Activated T-helper 1 cell treated with anti-CD3 and anti-CD28 coated beads, Interleukin-12 subunit alpha, Interleukin-12 subunit beta, Interleukin-2, Interleukin-4 antibody, amounts not matched to agents 30 ng/mL and 10 ng/mL and 1 ng/mL, durations not matched to agents 14 hours and 24 hours and 36 hours (primary cell): ENCODE measurements at regions not wholly inside any gene's neighbourhood (a gene's known extent, or its start where the extent isn't known, plus 50 kb on each side); places are given as distances from the start of the nearest gene placed in this dataset.
"Not testable (repeated sequence)": the region's sequence is repeated elsewhere in the genome, so short reads cannot be mapped to it uniquely, and the experiment has no call there.

Experiments
- DNase-seq: peaks from one replicate; pipeline ENCODE4 v3.0.0; 2021; ENCODE audit warnings: low spot score
- H3K27ac Mint-ChIP-seq: one replicate; pipeline ENCODE4 v1.8.0; 2021; ENCODE audit warnings: mild to moderate bottlenecking, mixed read lengths
- H3K27me3 Mint-ChIP-seq: one replicate; pipeline ENCODE4 v1.8.0; 2022; ENCODE audit warnings: mild to moderate bottlenecking, moderate library complexity, mixed read lengths; ENCODE audit not compliant: insufficient read depth
- H3K36me3 Mint-ChIP-seq: one replicate; pipeline ENCODE4 v1.8.0; 2021; ENCODE audit warnings: low read depth, mixed read lengths
- H3K4me1 Mint-ChIP-seq: one replicate; pipeline ENCODE4 v1.8.0; 2021; ENCODE audit warnings: low read depth, mixed read lengths
- H3K4me3 Mint-ChIP-seq: one replicate; pipeline ENCODE4 v1.8.0; 2021; ENCODE audit warnings: mild to moderate bottlenecking, moderate library complexity, mixed read lengths
- H3K9me3 Mint-ChIP-seq: one replicate; pipeline ENCODE4 v1.8.0; 2021; ENCODE audit warnings: mixed read lengths
- intact Hi-C: fragments of 100-400 bp; cut with micrococcal nuclease; formaldehyde crosslinking; loops from one replicate; pipeline ENCODE4 v1.15.1; 2024

DNA sequence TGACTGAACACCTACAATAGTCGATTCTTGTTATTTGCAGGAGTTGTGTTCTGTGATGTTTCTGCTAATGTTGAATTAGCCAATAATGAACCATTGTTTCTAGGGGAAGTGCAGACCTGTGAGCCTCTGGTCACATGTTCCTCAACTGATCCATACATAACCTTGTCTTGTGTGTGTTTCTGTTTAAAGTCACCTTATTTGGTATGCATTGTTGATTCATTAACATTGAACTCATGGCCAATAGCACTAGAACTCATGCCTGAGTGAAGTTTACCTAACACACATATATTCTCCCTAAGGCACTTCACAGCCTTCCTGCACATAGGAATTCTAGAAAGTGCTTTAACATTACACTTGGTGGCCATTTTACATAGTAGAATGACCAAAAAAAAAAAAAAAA is 271.8 kb upstream of the PLET1 start:
- intact Hi-C loops = no loop called here
- H3K9me3 Mint-ChIP-seq = no peaks in the 10 kb centered on the region

DNA sequence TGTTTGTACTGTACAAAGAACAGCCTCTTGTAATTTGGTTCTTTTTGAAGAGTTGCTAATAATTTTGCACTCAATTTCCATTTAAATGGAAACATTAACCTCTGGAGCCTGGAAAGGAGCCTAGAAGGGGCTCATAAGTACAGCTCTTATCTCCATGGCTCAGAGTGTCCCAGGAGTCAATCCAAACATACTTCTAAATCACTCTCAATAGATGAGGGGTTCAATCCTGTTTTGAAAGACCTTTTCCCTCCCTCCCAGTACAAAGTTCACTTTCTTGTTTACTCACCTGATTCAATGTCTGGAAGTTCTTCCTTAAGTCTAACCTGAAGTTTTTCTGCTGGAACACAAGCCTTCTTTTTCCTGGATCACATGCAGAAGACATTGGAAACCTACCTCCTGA is 273.0 kb upstream of the PLET1 start:
- intact Hi-C loops = no loop called here
- DNase-seq = no peak
- Mint-ChIP-seq H3K9me3 (no peaks in the 10 kb centered on the region), H3K4me3 (no peak overlapping the region), H3K27me3 (peaks cover 6% of the 10 kb centered on the region), H3K4me1 (no peaks in the 10 kb centered on the region), H3K27ac (no peak overlapping the region), H3K36me3 (no peaks in the 10 kb centered on the region)

More for the DNA sequence above, 271.8 kb upstream of the PLET1 start:
- Mint-ChIP-seq H3K4me3 (no peak overlapping the region), H3K27me3 (peaks cover 5% of the 10 kb centered on the region), H3K27ac (no peak overlapping the region), H3K4me1 (no peaks in the 10 kb centered on the region), H3K36me3 (no peaks in the 10 kb centered on the region)
- DNase-seq = no peak

DNA sequence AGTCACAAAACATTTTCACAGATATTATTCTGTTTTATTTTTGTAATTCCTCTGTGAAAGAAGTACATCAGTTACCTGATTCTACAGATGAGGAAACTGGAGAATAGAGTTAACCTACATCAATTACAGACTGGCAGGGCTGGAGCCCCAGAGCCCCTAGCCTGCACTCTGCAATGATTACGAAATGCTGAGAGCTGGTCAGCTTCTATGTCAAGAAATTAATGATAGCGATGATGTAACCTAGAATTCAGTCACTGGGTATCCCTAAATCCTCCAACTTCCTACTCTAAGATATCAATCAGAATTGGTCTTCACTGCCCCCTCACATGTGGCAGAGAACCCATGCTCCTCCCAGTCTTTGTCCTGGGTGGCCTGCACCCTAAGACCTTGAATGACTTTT is 273.5 kb upstream of the PLET1 start:
- intact Hi-C loops = no loop called here
- Mint-ChIP-seq H3K27ac (no peak overlapping the region), H3K27me3 (peaks cover 6% of the 10 kb centered on the region), H3K36me3 (no peaks in the 10 kb centered on the region), H3K4me1 (no peaks in the 10 kb centered on the region), H3K4me3 (no peak overlapping the region), H3K9me3 (no peaks in the 10 kb centered on the region)
- DNase-seq = no peak

DNA sequence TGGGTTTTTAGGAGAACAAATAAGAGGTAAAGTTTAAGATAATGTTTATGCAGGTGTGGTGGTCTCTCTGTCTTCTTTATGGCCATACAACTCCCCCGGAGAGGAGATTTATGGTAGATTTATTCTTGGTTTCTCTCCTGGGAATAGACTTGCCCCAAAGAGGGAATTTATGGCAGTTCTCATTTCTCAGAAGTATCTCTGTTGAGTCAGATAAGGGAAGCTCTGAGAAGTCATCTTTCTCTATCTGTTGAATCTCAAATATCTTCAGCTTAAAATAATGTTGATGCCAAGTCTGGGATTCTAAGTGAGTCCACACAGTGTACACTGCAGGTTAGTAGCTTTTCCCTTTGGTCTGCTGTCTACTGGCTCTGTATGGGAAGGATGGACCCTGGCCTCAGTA is 276.4 kb upstream of the PLET1 start:
- Mint-ChIP-seq H3K27me3 (peaks cover 6% of the 10 kb centered on the region), H3K9me3 (no peaks in the 10 kb centered on the region), H3K4me1 (no peaks in the 10 kb centered on the region), H3K27ac (no peak overlapping the region), H3K36me3 (no peaks in the 10 kb centered on the region), H3K4me3 (no peak overlapping the region)
- intact Hi-C loops = no loop called here
- DNase-seq = no peak

DNA sequence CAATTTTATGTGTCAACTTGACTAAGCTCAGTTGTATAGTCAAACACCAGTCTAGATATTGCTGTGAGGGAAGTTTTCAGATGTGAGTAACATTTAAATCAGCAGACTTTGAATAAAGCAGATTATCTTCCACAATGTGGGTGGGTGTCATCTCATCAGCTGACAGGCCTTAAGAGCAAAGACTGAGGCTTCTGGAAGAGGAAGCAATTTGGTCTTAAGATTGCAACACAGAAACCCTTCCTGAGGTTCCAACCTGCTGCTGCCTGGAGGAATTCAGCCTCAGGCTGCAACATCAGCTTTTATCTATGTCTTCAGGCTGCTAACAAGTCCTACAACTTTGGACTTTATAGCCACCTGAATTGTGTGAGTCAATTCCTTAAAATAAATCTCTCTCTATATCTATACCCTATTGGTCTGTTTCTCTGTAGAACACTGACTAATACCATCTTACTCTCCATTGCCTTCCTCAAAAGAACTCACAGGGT is 277.2 kb upstream of the PLET1 start:
- H3K9me3 Mint-ChIP-seq = no peaks in the 10 kb centered on the region
- no peaks in the 10 kb centered on the region for H3K36me3 Mint-ChIP-seq
- peaks cover 6% of the 10 kb centered on the region for H3K27me3 Mint-ChIP-seq
- intact Hi-C loops = no loop called here
- no peak overlapping the region for H3K4me3 Mint-ChIP-seq
- no peak overlapping the region for H3K27ac Mint-ChIP-seq
- DNase-seq = no peak
- H3K4me1 Mint-ChIP-seq = no peaks in the 10 kb centered on the region

DNA sequence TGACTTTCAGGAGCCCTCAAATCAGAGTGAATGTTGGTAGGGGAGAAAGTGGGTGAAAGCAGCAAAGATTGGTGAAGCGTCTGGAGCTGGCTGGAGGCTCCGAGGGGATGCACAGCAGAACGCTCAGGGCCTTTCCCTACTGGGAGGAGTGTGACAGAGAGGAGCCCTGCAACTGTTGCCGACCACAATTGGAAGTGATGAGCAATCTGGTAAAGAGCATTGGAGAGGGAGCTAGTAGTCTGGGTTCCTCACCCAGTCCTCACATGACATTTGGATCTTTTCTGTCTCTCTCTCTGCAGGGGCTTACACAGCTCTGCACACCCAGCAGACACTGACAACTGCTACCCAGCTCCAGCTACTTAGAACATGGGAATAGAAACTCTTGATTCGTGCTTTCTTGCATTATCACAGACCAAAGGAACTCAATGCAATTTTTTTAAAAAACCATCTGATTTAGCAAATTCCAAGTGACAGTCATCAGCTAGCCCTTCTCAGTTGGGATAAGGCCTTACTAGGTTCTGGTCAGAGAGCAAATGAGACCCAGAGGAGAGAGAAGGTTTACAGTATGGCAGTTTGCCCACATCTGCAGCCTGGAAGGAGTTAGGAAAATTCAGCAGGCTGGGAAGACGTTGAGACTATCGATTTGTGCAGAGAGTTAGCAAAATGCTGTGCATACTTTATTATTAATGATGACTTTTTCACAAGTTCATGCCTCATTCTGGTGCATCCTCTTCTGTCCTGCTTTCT is 278.0 kb upstream of the PLET1 start:
- intact Hi-C loops = no loop called here
- H3K9me3 Mint-ChIP-seq = no peaks in the 10 kb centered on the region

DNA sequence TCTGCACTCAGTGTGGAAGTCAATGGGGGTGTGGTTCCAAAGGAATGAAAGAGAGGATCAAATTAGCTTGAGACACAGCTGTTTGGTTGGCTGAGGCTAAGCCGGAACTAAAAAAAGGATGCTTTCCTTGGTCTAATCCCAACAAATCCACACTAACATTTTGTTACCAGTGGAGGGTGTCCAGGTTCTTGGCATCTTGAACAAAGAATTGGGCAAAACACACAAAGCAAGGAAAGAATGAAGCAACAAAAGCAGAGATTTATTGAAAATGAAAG is 278.6 kb upstream of the PLET1 start:
- H3K4me1 Mint-ChIP-seq, H3K9me3 Mint-ChIP-seq, DNase-seq, H3K36me3 Mint-ChIP-seq, H3K27ac Mint-ChIP-seq, H3K4me3 Mint-ChIP-seq, H3K27me3 Mint-ChIP-seq, intact Hi-C loops: not testable (repeated sequence)

More for the DNA sequence above, 278.0 kb upstream of the PLET1 start:
- H3K4me3 Mint-ChIP-seq = no peak overlapping the region
- peaks cover 4% of the 10 kb centered on the region for H3K27me3 Mint-ChIP-seq
- no peaks in the 10 kb centered on the region for H3K36me3 Mint-ChIP-seq
- no peaks in the 10 kb centered on the region for H3K4me1 Mint-ChIP-seq
- no peak for DNase-seq
- no peak overlapping the region for H3K27ac Mint-ChIP-seq

DNA sequence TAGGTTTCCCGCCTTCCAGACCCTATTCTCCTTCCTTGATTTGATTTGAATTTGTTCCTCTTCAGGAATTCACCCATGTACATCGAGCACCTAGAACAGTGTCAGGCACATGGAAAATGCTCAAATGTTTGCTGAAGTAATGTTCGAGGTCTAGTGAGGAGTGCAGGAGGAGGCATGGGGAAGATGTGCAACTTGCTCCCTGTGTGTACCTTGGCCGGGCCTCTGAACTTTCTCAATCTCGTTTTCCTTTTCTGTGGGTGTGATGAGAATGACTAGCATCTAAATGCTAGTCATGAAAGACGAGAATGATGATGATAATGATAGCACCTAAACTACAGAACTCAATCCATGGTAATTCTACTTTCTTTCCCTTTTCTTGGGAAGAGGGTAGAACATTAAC is 279.1 kb upstream of the PLET1 start:
- H3K27me3 Mint-ChIP-seq = peaks cover 2% of the 10 kb centered on the region
- H3K4me3 Mint-ChIP-seq = no peak overlapping the region
- H3K9me3 Mint-ChIP-seq = no peaks in the 10 kb centered on the region
- DNase-seq = no peak
- no peaks in the 10 kb centered on the region for H3K4me1 Mint-ChIP-seq
- no peak overlapping the region for H3K27ac Mint-ChIP-seq
- intact Hi-C loops = no loop called here
- no peaks in the 10 kb centered on the region for H3K36me3 Mint-ChIP-seq

DNA sequence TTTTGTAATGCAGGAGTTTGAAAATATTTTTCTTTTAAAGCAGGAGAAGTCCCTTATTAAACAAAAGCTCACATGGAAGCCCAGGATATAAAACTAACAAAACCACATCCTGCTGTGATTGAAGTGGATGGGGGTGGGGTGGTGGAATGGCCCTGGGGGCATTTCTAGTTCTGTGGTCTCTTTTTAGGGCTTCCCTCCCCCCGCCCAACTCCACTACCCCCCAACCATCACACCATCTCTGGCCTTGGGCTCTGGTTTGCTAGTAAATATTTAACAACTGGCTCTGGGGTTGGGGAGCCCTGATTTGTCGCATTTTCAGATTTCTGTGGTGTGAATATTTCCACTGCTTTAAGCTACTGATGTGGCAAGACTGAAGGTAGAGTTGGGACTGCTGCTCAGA is 279.6 kb upstream of the PLET1 start:
- DNase-seq = no peak
- intact Hi-C loops = no loop called here
- H3K4me3 Mint-ChIP-seq = no peak overlapping the region

DNA sequence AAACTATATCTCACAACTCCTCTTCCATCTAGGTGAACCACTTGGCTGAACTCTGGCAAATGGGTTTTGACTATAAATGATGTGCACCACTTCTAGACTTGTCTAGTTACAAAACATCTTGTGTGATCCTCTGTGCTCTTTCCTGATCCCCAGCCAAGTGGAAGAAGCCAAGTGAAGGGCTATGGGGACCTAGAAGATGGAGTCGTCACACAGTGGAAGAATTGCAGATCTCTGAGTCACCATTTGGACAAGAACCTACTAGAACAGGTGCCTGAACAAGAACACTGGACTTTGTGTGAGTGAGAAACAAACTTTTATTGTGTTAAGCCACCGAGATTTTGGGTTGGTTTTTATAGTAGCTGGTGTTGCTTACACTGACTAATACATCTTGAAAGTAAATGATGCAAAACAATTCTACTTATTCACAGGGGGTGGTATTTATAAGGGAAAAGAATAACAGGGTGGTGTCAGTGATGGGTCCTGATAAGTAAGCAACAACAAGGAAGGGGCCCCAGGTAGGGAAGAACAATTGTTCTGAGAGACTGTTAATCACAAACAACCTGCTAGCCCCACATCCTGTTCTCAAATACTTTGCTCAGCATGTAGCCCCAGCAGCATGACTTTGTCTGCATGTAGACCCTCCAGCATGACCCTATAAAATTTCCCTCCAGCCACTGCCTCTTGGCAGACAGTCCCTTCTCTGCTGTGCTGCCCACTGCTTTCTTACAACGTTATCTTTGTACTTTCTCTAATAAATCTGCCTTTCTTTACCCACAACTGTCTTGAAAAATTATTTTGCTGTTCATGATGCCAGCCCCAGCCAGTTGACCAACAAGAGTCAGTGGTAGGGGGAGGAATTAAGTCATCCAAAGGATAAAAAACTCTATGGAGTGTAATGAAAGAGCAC is 280.7 kb upstream of the PLET1 start:
- H3K4me1 Mint-ChIP-seq = no peaks in the 10 kb centered on the region
- intact Hi-C loops = no loop called here
- no peak overlapping the region for H3K4me3 Mint-ChIP-seq
- H3K27me3 Mint-ChIP-seq = peaks cover 4% of the 10 kb centered on the region
- H3K27ac Mint-ChIP-seq = no peak overlapping the region
- DNase-seq = no peak
- no peaks in the 10 kb centered on the region for H3K36me3 Mint-ChIP-seq
- H3K9me3 Mint-ChIP-seq = no peaks in the 10 kb centered on the region

More for the DNA sequence above, 279.6 kb upstream of the PLET1 start:
- no peaks in the 10 kb centered on the region for H3K36me3 Mint-ChIP-seq
- no peaks in the 10 kb centered on the region for H3K4me1 Mint-ChIP-seq
- no peaks in the 10 kb centered on the region for H3K9me3 Mint-ChIP-seq
- peaks cover 2% of the 10 kb centered on the region for H3K27me3 Mint-ChIP-seq
- no peak overlapping the region for H3K27ac Mint-ChIP-seq

DNA sequence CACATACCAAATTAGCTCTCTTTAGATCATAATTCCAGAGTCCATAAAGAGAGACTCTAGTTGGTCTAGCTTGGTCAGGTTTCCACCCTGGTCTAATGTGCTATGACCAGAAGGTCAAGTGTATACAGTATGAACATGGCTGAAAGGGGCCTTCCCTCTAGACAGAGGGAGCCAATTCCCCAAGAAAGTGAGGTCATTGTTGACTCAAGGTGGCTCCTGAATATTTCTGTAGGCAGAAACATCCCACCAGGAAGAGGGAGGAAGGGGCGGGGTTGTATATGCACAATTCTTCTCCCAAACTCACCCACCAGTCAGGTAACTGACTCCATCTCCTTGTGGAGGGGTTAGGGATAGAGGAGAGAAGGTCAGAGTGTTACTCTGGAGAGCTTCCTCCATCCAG is 281.8 kb upstream of the PLET1 start:
- Mint-ChIP-seq H3K9me3 (no peaks in the 10 kb centered on the region), H3K27ac (no peak overlapping the region), H3K27me3 (peaks cover 6% of the 10 kb centered on the region), H3K4me1 (no peaks in the 10 kb centered on the region), H3K36me3 (no peaks in the 10 kb centered on the region), H3K4me3 (no peak overlapping the region)
- intact Hi-C loops = no loop called here
- no peak for DNase-seq

DNA sequence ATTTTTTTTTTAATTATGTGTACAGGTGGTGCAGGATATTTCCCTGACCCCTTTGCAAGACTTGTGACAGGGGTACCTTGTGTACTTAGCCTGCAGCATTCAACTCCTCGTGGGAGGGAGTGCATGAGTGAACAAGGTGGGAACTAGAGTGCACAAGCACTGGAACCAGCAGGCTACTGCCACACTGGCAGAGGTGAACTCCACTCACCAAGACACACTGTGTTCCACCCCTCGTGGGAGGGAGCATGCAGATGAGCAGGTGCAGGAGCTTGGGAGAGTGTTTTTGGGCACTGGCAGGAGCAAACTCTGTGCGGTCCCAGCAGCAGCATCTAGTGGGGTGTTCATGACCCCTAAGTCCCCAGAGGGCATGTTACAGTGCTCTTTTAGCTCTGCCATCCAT is 282.7 kb upstream of the PLET1 start:
- Mint-ChIP-seq H3K36me3 (no peaks in the 10 kb centered on the region), H3K4me1 (no peaks in the 10 kb centered on the region), H3K9me3 (no peaks in the 10 kb centered on the region), H3K4me3 (no peak overlapping the region), H3K27ac (no peak overlapping the region), H3K27me3 (peaks cover 4% of the 10 kb centered on the region)
- intact Hi-C loops = no loop called here
- no peak for DNase-seq

DNA sequence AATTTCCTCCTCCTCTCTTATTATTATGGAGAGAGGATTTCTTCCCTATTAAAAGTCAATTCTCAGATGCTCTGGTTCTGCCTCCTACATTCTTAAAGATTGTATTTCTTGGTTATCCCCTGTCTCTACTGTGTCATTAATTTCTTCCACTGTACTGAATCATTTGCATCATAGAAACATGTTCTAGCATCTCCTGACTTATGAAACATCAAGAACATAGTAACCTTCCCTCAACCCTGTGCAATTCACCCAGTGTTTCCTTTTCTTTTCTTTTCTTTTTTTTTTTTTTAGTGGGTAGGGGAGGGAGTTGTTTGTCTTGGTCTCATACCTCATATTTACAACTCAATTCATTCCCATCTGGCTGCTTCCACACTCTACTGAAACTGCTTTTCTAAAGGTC is 288.0 kb upstream of the PLET1 start:
- DNase-seq = no peak
- no peak overlapping the region for H3K4me3 Mint-ChIP-seq
- intact Hi-C loops = no loop called here
- H3K27ac Mint-ChIP-seq = no peak overlapping the region
- no peaks in the 10 kb centered on the region for H3K9me3 Mint-ChIP-seq
- peaks cover 4% of the 10 kb centered on the region for H3K27me3 Mint-ChIP-seq
- H3K4me1 Mint-ChIP-seq = no peaks in the 10 kb centered on the region
- H3K36me3 Mint-ChIP-seq = no peaks in the 10 kb centered on the region
